ENCODE measurements at regions not wholly inside any gene's neighbourhood (a gene's known extent, or its start where the extent isn't known, plus 50 kb on each side); places are given as distances from the start of the nearest gene placed in this dataset.

DNA sequence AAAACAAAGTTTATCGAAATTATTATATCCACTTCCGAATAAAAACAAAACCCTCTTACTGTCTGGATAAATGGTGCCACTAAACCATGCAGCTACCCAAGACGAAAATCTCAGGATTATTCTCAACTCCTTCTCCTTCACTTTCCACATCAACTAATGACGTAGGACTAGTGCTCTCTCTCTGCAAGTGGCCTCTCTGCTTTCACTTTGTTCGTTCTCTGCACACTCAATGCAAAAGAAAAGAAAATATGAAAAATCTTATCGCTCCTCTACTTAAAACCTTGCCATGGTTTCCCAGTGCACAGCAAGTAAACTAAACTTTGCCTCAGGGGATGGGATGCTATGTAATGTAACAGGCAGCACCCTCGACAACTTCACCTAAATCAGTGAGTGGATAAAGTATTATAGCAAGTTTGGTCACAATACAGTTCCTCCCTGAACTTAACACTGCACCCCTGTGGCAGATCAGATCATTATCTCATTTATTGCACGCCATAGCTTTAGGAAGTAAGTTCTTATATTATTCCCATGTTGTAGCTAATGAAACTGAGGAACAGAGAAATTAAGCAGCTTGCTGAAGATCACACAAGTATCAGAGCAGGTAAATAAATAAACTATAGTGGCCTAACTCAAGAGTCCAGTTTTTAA lies 262.7 kb upstream of the GADL1 start:
- TF ChIP-seq, protein P1, sequence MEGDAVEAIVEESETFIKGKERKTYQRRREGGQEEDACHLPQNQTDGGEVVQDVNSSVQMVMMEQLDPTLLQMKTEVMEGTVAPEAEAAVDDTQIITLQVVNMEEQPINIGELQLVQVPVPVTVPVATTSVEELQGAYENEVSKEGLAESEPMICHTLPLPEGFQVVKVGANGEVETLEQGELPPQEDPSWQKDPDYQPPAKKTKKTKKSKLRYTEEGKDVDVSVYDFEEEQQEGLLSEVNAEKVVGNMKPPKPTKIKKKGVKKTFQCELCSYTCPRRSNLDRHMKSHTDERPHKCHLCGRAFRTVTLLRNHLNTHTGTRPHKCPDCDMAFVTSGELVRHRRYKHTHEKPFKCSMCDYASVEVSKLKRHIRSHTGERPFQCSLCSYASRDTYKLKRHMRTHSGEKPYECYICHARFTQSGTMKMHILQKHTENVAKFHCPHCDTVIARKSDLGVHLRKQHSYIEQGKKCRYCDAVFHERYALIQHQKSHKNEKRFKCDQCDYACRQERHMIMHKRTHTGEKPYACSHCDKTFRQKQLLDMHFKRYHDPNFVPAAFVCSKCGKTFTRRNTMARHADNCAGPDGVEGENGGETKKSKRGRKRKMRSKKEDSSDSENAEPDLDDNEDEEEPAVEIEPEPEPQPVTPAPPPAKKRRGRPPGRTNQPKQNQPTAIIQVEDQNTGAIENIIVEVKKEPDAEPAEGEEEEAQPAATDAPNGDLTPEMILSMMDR (IDR thresholded peaks at IDR 0.05; ENCODE audit: poor library complexity) = no peak
- TF ChIP-seq EZH2 (IDR thresholded peaks at IDR 0.05; ENCODE audit: borderline replicate concordance) = no peak
